IPS DF 6.9 (cell line): ENCODE measurements at regions not wholly inside any gene's neighbourhood (a gene's known extent, or its start where the extent isn't known, plus 50 kb on each side); places are given as distances from the start of the nearest gene placed in this dataset.
"Not testable (repeated sequence)": the region's sequence is repeated elsewhere in the genome, so short reads cannot be mapped to it uniquely, and the experiment has no call there.

Experiments
- DNase-seq: peaks from one replicate; pipeline ENCODE4 v3.0.0-alpha.2; 2013; ENCODE audit warnings: low read depth, low spot score
- H3K27ac ChIP-seq: one replicate; pipeline ENCODE4 v1.5.1; 2013; ENCODE audit warnings: low read length, control low read depth
- H3K27me3 ChIP-seq: 2 replicates; pipeline ENCODE4 v1.6.1; 2013; ENCODE audit warnings: mild to moderate bottlenecking, low read length; ENCODE audit not compliant: control insufficient read depth, insufficient read depth
- H3K36me3 ChIP-seq: 2 replicates; pipeline ENCODE4 v1.6.1; 2013; ENCODE audit warnings: low read length; ENCODE audit not compliant: control insufficient read depth, insufficient read depth
- H3K4me1 ChIP-seq: 2 replicates; pipeline ENCODE4 v1.6.1; 2013; ENCODE audit warnings: low read length; ENCODE audit not compliant: control insufficient read depth, insufficient read depth
- H3K4me3 ChIP-seq: 2 replicates; pipeline ENCODE4 v1.5.1; 2013; ENCODE audit warnings: mild to moderate bottlenecking, low read length
- H3K9me3 ChIP-seq: 2 replicates; pipeline ENCODE4 v1.6.1; 2013; ENCODE audit warnings: low read length, inconsistent platforms; ENCODE audit not compliant: control insufficient read depth, insufficient read depth
- WGBS: extraction: QIAGEN DNeasy Blood & Tissue Kit; methylation state at CpG from one replicate; pipeline ENCODE4 v1.1.7; 2013; ENCODE audit warnings: mixed read lengths, missing lambda C conversion rate; ENCODE audit not compliant: insufficient read length, insufficient coverage; 5-methylcytosine and 5-hydroxymethylcytosine counted together

GRCh38 chr1:169047074-169047473 lies 59.4 kb upstream of the ATP1B1 start:
- H3K27ac ChIP-seq = no peak overlapping the region
- no peaks in the 10 kb centered on the region for H3K27me3 ChIP-seq
- no peak overlapping the region for H3K4me3 ChIP-seq
- no peaks in the 10 kb centered on the region for H3K4me1 ChIP-seq
- H3K36me3 ChIP-seq = no peaks in the 10 kb centered on the region
- no peak for DNase-seq
- no peaks in the 10 kb centered on the region for H3K9me3 ChIP-seq
- no CpG with 5 or more reads among the region's 1 CpG for WGBS

GRCh38 chr1:169048043-169048442 lies 58.4 kb upstream of the ATP1B1 start:
- DNase-seq = no peak
- Histone ChIP-seq H3K27me3 (no peaks in the 10 kb centered on the region), H3K36me3 (no peaks in the 10 kb centered on the region), H3K4me1 (no peaks in the 10 kb centered on the region), H3K4me3 (no peak overlapping the region), H3K9me3 (no peaks in the 10 kb centered on the region), H3K27ac (no peak overlapping the region)
- no CpG with 5 or more reads among the region's 3 CpGs for WGBS

- H3K27ac ChIP-seq = no peak overlapping the region
- H3K4me3 ChIP-seq = no peak overlapping the region
- DNase-seq = no peak
- no peaks in the 10 kb centered on the region for H3K4me1 ChIP-seq
- H3K9me3 ChIP-seq = no peaks in the 10 kb centered on the region
- no peaks in the 10 kb centered on the region for H3K36me3 ChIP-seq
- WGBS = no CpG with 5 or more reads among the region's 5 CpGs
- H3K27me3 ChIP-seq = no peaks in the 10 kb centered on the region
These were observed 57.1 kb upstream of the ATP1B1 start for GRCh38 chr1:169049258-169049938.

- Histone ChIP-seq H3K27ac (no peak overlapping the region), H3K36me3 (no peaks in the 10 kb centered on the region), H3K27me3 (no peaks in the 10 kb centered on the region), H3K9me3 (no peaks in the 10 kb centered on the region), H3K4me3 (no peak overlapping the region), H3K4me1 (no peaks in the 10 kb centered on the region)
- no peak for DNase-seq
- WGBS = no CpG with 5 or more reads among the region's 2 CpGs
These were observed 55.3 kb upstream of the ATP1B1 start for GRCh38 chr1:169051171-169051570.

- H3K27ac ChIP-seq, H3K36me3 ChIP-seq, DNase-seq, H3K9me3 ChIP-seq, H3K4me1 ChIP-seq, H3K4me3 ChIP-seq, H3K27me3 ChIP-seq: not testable (repeated sequence)
- WGBS = no CpG with 5 or more reads among the region's 5 CpGs
These were observed 54.3 kb upstream of the ATP1B1 start for GRCh38 chr1:169052171-169052570.

- Histone ChIP-seq H3K36me3 (no peaks in the 10 kb centered on the region), H3K27me3 (no peaks in the 10 kb centered on the region), H3K4me3 (no peak overlapping the region), H3K27ac (no peak overlapping the region), H3K9me3 (no peaks in the 10 kb centered on the region), H3K4me1 (no peaks in the 10 kb centered on the region)
- no CpG with 5 or more reads among the region's 1 CpG for WGBS
- no peak for DNase-seq
These were observed 53.8 kb upstream of the ATP1B1 start for GRCh38 chr1:169052727-169053126.

- Histone ChIP-seq H3K9me3 (no peaks in the 10 kb centered on the region), H3K27me3 (no peaks in the 10 kb centered on the region), H3K4me1 (no peaks in the 10 kb centered on the region), H3K4me3 (no peak overlapping the region), H3K36me3 (no peaks in the 10 kb centered on the region), H3K27ac (no peak overlapping the region)
- DNase-seq = no peak
- no CpG with 5 or more reads among the region's 4 CpGs for WGBS
These were observed 53.3 kb upstream of the ATP1B1 start for GRCh38 chr1:169053196-169053595.
